H9 (cell line): ENCODE measurements at regions not wholly inside any gene's neighbourhood (a gene's known extent, or its start where the extent isn't known, plus 50 kb on each side); places are given as distances from the start of the nearest gene placed in this dataset.

Experiments used
- DNase-seq: peaks from one replicate; pipeline ENCODE4 v3.0.0-alpha.2; 2017
- H2AFZ ChIP-seq: one replicate; pipeline ENCODE4 v1.6.1; 2013; ENCODE audit warnings: mild to moderate bottlenecking, low read length, control low read depth, moderate library complexity
- H2AK5ac ChIP-seq: 2 replicates; pipeline ENCODE4 v1.6.1; 2013; ENCODE audit warnings: low read length, control low read depth, mixed read lengths; ENCODE audit not compliant: insufficient read length
- H2BK120ac ChIP-seq: one replicate; pipeline ENCODE4 v1.6.1; 2013; ENCODE audit warnings: low read depth, mild to moderate bottlenecking, low read length, control low read depth, inconsistent platforms; ENCODE audit not compliant: poor library complexity, severe bottlenecking
- H2BK12ac ChIP-seq: 2 replicates; pipeline ENCODE4 v1.6.1; 2013; ENCODE audit warnings: low read length, control low read depth, mixed read lengths, low read depth; ENCODE audit not compliant: insufficient read length
- H2BK15ac ChIP-seq: 2 replicates; pipeline ENCODE4 v1.6.1; 2013; ENCODE audit warnings: low read depth, low read length, control low read depth
- H2BK20ac ChIP-seq: one replicate; pipeline ENCODE4 v1.6.1; 2013; ENCODE audit warnings: low read depth, mild to moderate bottlenecking, low read length, control low read depth, inconsistent platforms; ENCODE audit not compliant: poor library complexity, severe bottlenecking
- H2BK5ac ChIP-seq: 2 replicates; pipeline ENCODE4 v1.6.1; 2013; ENCODE audit warnings: low read length, control low read depth, mixed read lengths; ENCODE audit not compliant: insufficient read length
- H3K14ac ChIP-seq: 2 replicates; pipeline ENCODE4 v1.6.1; 2013; ENCODE audit warnings: low read length, control low read depth; ENCODE audit not compliant: insufficient read depth
- H3K18ac ChIP-seq: 2 replicates; pipeline ENCODE4 v1.6.1; 2013; ENCODE audit warnings: low read depth, mild to moderate bottlenecking, mixed read lengths, low read length, control low read depth; ENCODE audit not compliant: insufficient read length
- H3K23ac ChIP-seq: 2 replicates; pipeline ENCODE4 v1.6.1; 2013; ENCODE audit warnings: low read length, control low read depth, mixed read lengths, low read depth; ENCODE audit not compliant: insufficient read length
- H3K23me2 ChIP-seq: 2 replicates; pipeline ENCODE4 v1.6.1; 2013; ENCODE audit warnings: low read depth, mild to moderate bottlenecking, mixed read lengths, low read length, control low read depth; ENCODE audit not compliant: insufficient read length, poor library complexity, severe bottlenecking
- H3K27ac ChIP-seq: 2 replicates; pipeline ENCODE4 v1.5.1; 2013; ENCODE audit warnings: low read length, control low read depth, mixed read lengths, low read depth; ENCODE audit not compliant: insufficient read length
- H3K27me3 ChIP-seq: 2 replicates; pipeline ENCODE4 v1.6.1; 2013; ENCODE audit warnings: low read length, control low read depth, inconsistent platforms; ENCODE audit not compliant: insufficient read depth
- H3K4ac ChIP-seq: 2 replicates; pipeline ENCODE4 v1.6.1; 2013; ENCODE audit warnings: low read depth, mild to moderate bottlenecking, control low read depth, inconsistent platforms, low read length, moderate library complexity
- H3K4me1 ChIP-seq: 2 replicates; pipeline ENCODE4 v1.6.1; 2013; ENCODE audit warnings: low read length, control low read depth, inconsistent platforms; ENCODE audit not compliant: insufficient read depth
- H3K4me2 ChIP-seq: 2 replicates; pipeline ENCODE4 v1.6.1; 2013; ENCODE audit warnings: low read length, control low read depth, mixed read lengths; ENCODE audit not compliant: insufficient read length, insufficient read depth
- H3K56ac ChIP-seq: 2 replicates; pipeline ENCODE4 v1.6.1; 2013; ENCODE audit warnings: low read depth, mild to moderate bottlenecking, mixed read lengths, low read length, control low read depth; ENCODE audit not compliant: insufficient read length
- H3K79me1 ChIP-seq: 2 replicates; pipeline ENCODE4 v1.6.1; 2013; ENCODE audit warnings: low read depth, mild to moderate bottlenecking, moderate library complexity, low read length, control low read depth, inconsistent platforms; ENCODE audit not compliant: insufficient read depth, poor library complexity, severe bottlenecking
- H3K79me2 ChIP-seq: 2 replicates; pipeline ENCODE4 v1.6.1; 2013; ENCODE audit warnings: low read length, control low read depth, inconsistent platforms; ENCODE audit not compliant: insufficient read depth
- H3K9ac ChIP-seq: 2 replicates; pipeline ENCODE4 v1.6.1; 2013; ENCODE audit warnings: low read length, control low read depth, mixed read lengths; ENCODE audit not compliant: insufficient read length; ENCODE audit errors: extremely low read depth
- H3K9me3 ChIP-seq: one replicate; pipeline ENCODE4 v1.6.1; 2013; ENCODE audit warnings: low read depth, low read length, inconsistent platforms; ENCODE audit not compliant: control insufficient read depth
- H3T11ph ChIP-seq: one replicate; pipeline ENCODE4 v1.6.1; 2013; ENCODE audit warnings: mild to moderate bottlenecking, low read length, control low read depth, inconsistent platforms
- H4K20me1 ChIP-seq: one replicate; pipeline ENCODE4 v1.6.1; 2013; ENCODE audit not compliant: control insufficient read depth, insufficient read length, insufficient read depth
- H4K5ac ChIP-seq: 2 replicates; pipeline ENCODE4 v1.6.1; 2013; ENCODE audit warnings: low read depth, mild to moderate bottlenecking, mixed read lengths, low read length, control low read depth; ENCODE audit not compliant: insufficient read length
- H4K8ac ChIP-seq: replicated peaks from 2 replicates; pipeline ENCODE4 v1.6.1; 2013; ENCODE audit warnings: low read length, control low read depth, mixed read lengths, low read depth; ENCODE audit not compliant: insufficient read length
- H4K91ac ChIP-seq: 2 replicates; pipeline ENCODE4 v1.6.1; 2013; ENCODE audit warnings: low read depth, mild to moderate bottlenecking, moderate library complexity, mixed read lengths, low read length, control low read depth; ENCODE audit not compliant: insufficient read length
- H3K27ac Mint-ChIP-seq, 3 experiments: 2 replicates in 2 of 3; 3 replicates in 1 of 3; pipeline ENCODE4 v1.8.0; 2020 to 2021; ENCODE audit warnings: mixed read lengths in 3 of 3, mild to moderate bottlenecking in 1 of 3, moderate library complexity in 1 of 3
- H3K27me3 Mint-ChIP-seq: 2 replicates; pipeline ENCODE4 v1.8.0; 2021; ENCODE audit warnings: low read depth, mild to moderate bottlenecking, moderate library complexity, mixed read lengths
- H3K36me3 Mint-ChIP-seq, 3 experiments: 2 replicates in 2 of 3; 3 replicates in 1 of 3; pipeline ENCODE4 v1.8.0; 2020 to 2021; ENCODE audit warnings: low read depth in 3 of 3, mixed read lengths in 3 of 3; ENCODE audit not compliant: insufficient read depth in 1 of 3
- H3K4me1 Mint-ChIP-seq, 2 experiments: 2 replicates each; pipeline ENCODE4 v1.8.0; 2020; ENCODE audit warnings: mixed read lengths in 2 of 2
- H3K4me3 Mint-ChIP-seq, 2 experiments: 2 replicates in 1 of 2; 3 replicates in 1 of 2; pipeline ENCODE4 v1.8.0; 2020 to 2021; ENCODE audit warnings: mild to moderate bottlenecking in 2 of 2, mixed read lengths in 2 of 2, moderate library complexity in 1 of 2
- H3K9me3 Mint-ChIP-seq, 2 experiments: 2 replicates in 1 of 2; 3 replicates in 1 of 2; pipeline ENCODE4 v1.8.0; 2020; ENCODE audit warnings: mild to moderate bottlenecking in 2 of 2, mixed read lengths in 2 of 2, moderate library complexity in 1 of 2
- CTCF ChIP-seq: fragments of 200-600 bp; sonication (generic); conservative IDR thresholded peaks from 3 replicates; pipeline ENCODE4 v1.8.0; 2021; ENCODE audit warnings: antibody characterized with exemption, mild to moderate bottlenecking
- WGBS: extraction: QIAGEN DNeasy Blood & Tissue Kit; methylation state at CpG from one replicate; pipeline ENCODE4 v1.1.7; 2013; ENCODE audit warnings: missing lambda C conversion rate, low lambda C conversion rate, mixed read lengths; ENCODE audit not compliant: insufficient read length; ENCODE audit errors: extremely low coverage; 5-methylcytosine and 5-hydroxymethylcytosine counted together

- Histone ChIP-seq H3K23ac (no peak overlapping the region), H3K9ac (no peak overlapping the region), H3K18ac (no peak overlapping the region), H3T11ph (no peak overlapping the region), H3K23me2 (no peaks in the 10 kb centered on the region), H3K27me3 (no peaks in the 10 kb centered on the region), H3K27ac (no peak overlapping the region), H3K79me2 (no peaks in the 10 kb centered on the region), H3K79me1 (no peaks in the 10 kb centered on the region), H2BK15ac (no peak overlapping the region), H2BK20ac (no peak overlapping the region), H4K20me1 (no peaks in the 10 kb centered on the region), H3K4me1 (peaks cover 7% of the 10 kb centered on the region; the same call in 1 of the 2 replicates), H3K9me3 (no peaks in the 10 kb centered on the region), H3K14ac (no peak overlapping the region), H4K91ac (no peak overlapping the region), H4K8ac (no peak overlapping the region), H2AK5ac (no peak overlapping the region), H3K4me2 (no peak overlapping the region), H4K5ac (no peak overlapping the region), H2BK5ac (no peak overlapping the region), H2BK120ac (no peak overlapping the region), H3K56ac (no peak overlapping the region), H3K4ac (no peak overlapping the region), H2AFZ (no peak overlapping the region), H2BK12ac (no peak overlapping the region)
- Mint-ChIP-seq H3K36me3 (no peaks in the 10 kb centered on the region), H3K27ac (no peak overlapping the region), H3K4me3 (no peak overlapping the region), H3K9me3 (no peaks in the 10 kb centered on the region; a peak in 1 of 5 replicates), H3K4me1 (peaks cover 38 to 45% of the 10 kb centered on the region in 2 experiments), H3K27me3 (peaks cover 2% of the 10 kb centered on the region)
- WGBS, result no CpG with 5 or more reads among the region's 2 CpGs
- no peak for TF ChIP-seq CTCF
- no peak for DNase-seq
These were observed 306.0 kb downstream of the MAF start for GRCh38 chr16:79294568-79294967.
